HepG2 (cell line): ENCODE measurements at regions not wholly inside any gene's neighbourhood (a gene's known extent, or its start where the extent isn't known, plus 50 kb on each side); places are given as distances from the start of the nearest gene placed in this dataset.

Experiments
- AGO2 ChIP-seq: fragments of 200-400 bp; formaldehyde crosslinking; optimal IDR thresholded peaks from 2 replicates; pipeline ENCODE3; 2017; ENCODE audit warnings: mild to moderate bottlenecking, low read depth, low read length, moderate library complexity
- ARID2 ChIP-seq: sonication (generic); formaldehyde crosslinking; IDR thresholded peaks from 2 replicates; pipeline ENCODE4 v1.8.1; 2022; ENCODE audit warnings: mild to moderate bottlenecking, missing genetic modification reagents, borderline replicate concordance
- ATF4 ChIP-seq, 2 experiments: fragments of 450-650 bp in 1 of 2; sonication (generic) in 1 of 2; formaldehyde crosslinking; IDR thresholded peaks; 2 replicates each; pipeline versions ENCODE4 v1.5.0 to v1.8.0; 2020 to 2022; ENCODE audit warnings: mild to moderate bottlenecking in 1 of 2, missing genetic modification reagents in 1 of 2
- CC2D1A ChIP-seq: sonication (generic); formaldehyde crosslinking; IDR thresholded peaks from 2 replicates; pipeline ENCODE4 v1.8.1; 2023; ENCODE audit warnings: mild to moderate bottlenecking, missing genetic modification reagents
- GFI1 ChIP-seq: sonication (generic); formaldehyde crosslinking; IDR thresholded peaks from 2 replicates; pipeline ENCODE4 v1.5.0; 2020; ENCODE audit warnings: missing genetic modification reagents, mild to moderate bottlenecking, borderline replicate concordance
- HNF4G ChIP-seq, 2 experiments: sonication (generic) in 1 of 2; formaldehyde crosslinking in 1 of 2; IDR thresholded peaks; 2 replicates each; pipeline versions ENCODE4 v1.4.0 to v1.6.1; 2011 to 2020; ENCODE audit warnings: borderline replicate concordance in 2 of 2, low read depth in 2 of 2, mild to moderate bottlenecking in 2 of 2, low read length in 1 of 2, missing genetic modification reagents in 1 of 2, moderate library complexity in 1 of 2
- PAX8 ChIP-seq: sonication (generic); formaldehyde crosslinking; IDR thresholded peaks from 2 replicates; pipeline ENCODE4 v1.8.0; 2022; ENCODE audit warnings: mild to moderate bottlenecking, missing genetic modification reagents, borderline replicate concordance
- PCBP2 ChIP-seq: fragments of 200-400 bp; formaldehyde crosslinking; optimal IDR thresholded peaks from 2 replicates; pipeline ENCODE3; 2018; ENCODE audit warnings: low read length, low read depth; ENCODE audit not compliant: poor library complexity, severe bottlenecking
- RELA ChIP-seq: sonication (generic); formaldehyde crosslinking; IDR thresholded peaks from 2 replicates; pipeline ENCODE4 v1.4.0; 2020; ENCODE audit warnings: missing genetic modification reagents
- RFX1 ChIP-seq: fragments of 450-650 bp; IDR thresholded peaks from 2 replicates; pipeline ENCODE4 v1.6.1; 2017
- SNAPC5 ChIP-seq: sonication (generic); formaldehyde crosslinking; IDR thresholded peaks from 2 replicates; pipeline ENCODE4 v1.8.1; 2023; ENCODE audit warnings: mild to moderate bottlenecking, missing genetic modification reagents, borderline replicate concordance
- SP1 ChIP-seq, 2 experiments: fragments of 450-650 bp in 1 of 2; sonication (generic) in 1 of 2; formaldehyde crosslinking in 1 of 2; IDR thresholded peaks; 2 replicates each; pipeline versions ENCODE4 v1.4.0 to v1.6.1; 2016 to 2020; ENCODE audit warnings: missing genetic modification reagents in 1 of 2
- TFDP2 ChIP-seq: sonication (generic); formaldehyde crosslinking; IDR thresholded peaks from 2 replicates; pipeline ENCODE4 v1.4.0; 2020; ENCODE audit warnings: missing genetic modification reagents
- ZBTB7A ChIP-seq: sonication (generic); formaldehyde crosslinking; IDR thresholded peaks from 2 replicates; pipeline ENCODE4 v1.8.0; 2022; ENCODE audit warnings: mild to moderate bottlenecking, missing genetic modification reagents
- ZFP62 ChIP-seq: sonication (generic); formaldehyde crosslinking; IDR thresholded peaks from 2 replicates; pipeline ENCODE4 v1.4.0; 2020; ENCODE audit warnings: missing genetic modification reagents
- ZNF567 ChIP-seq: sonication (generic); formaldehyde crosslinking; IDR thresholded peaks from 2 replicates; pipeline ENCODE4 v1.8.1; 2023; ENCODE audit warnings: mild to moderate bottlenecking, missing genetic modification reagents, borderline replicate concordance
- TF ChIP-seq, protein P1 (sequence below): sonication (generic); formaldehyde crosslinking; IDR thresholded peaks from 2 replicates; pipeline ENCODE4 v1.4.0; 2020; ENCODE audit warnings: mild to moderate bottlenecking, missing genetic modification reagents
- TF ChIP-seq, protein P2 (sequence below): sonication (generic); formaldehyde crosslinking; IDR thresholded peaks from 2 replicates; pipeline ENCODE4 v1.4.0; 2020; ENCODE audit warnings: mild to moderate bottlenecking, missing genetic modification reagents

DNA sequence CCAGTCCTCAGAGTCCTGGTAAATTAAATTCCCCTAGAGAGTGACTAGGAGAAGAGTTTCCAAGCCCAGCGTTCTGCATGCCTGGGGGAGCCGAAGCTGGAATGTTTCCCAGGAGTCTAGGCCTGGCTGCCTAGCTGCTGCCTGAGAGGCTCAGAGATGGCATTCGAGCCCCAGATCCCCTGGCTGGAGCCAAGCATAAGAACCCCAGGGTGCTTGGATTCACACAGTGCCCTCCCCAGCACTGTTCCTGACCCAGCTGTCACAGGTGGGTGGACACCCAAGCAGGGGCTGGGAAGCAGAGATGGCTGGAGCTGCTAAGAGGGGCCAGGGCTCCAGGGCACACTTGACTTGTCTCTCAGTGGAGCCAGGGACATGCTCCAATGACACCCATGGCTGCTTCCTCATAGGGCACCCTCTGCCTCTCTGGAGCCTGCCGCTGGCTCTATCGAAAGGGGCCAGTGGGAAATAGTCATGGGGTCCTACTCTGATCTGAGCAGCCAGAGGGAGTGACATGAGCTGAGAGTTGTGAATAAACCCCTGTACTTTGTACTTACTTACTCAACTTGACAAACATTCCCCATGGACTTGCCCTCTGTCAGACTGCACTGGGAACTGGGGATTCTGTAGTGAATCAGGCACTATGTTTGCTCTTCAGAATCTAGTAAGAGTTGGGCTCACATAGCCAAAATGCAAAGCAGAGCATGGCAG lies 62.6 kb upstream of the XPA start (continued):
- TF ChIP-seq, protein P1, sequence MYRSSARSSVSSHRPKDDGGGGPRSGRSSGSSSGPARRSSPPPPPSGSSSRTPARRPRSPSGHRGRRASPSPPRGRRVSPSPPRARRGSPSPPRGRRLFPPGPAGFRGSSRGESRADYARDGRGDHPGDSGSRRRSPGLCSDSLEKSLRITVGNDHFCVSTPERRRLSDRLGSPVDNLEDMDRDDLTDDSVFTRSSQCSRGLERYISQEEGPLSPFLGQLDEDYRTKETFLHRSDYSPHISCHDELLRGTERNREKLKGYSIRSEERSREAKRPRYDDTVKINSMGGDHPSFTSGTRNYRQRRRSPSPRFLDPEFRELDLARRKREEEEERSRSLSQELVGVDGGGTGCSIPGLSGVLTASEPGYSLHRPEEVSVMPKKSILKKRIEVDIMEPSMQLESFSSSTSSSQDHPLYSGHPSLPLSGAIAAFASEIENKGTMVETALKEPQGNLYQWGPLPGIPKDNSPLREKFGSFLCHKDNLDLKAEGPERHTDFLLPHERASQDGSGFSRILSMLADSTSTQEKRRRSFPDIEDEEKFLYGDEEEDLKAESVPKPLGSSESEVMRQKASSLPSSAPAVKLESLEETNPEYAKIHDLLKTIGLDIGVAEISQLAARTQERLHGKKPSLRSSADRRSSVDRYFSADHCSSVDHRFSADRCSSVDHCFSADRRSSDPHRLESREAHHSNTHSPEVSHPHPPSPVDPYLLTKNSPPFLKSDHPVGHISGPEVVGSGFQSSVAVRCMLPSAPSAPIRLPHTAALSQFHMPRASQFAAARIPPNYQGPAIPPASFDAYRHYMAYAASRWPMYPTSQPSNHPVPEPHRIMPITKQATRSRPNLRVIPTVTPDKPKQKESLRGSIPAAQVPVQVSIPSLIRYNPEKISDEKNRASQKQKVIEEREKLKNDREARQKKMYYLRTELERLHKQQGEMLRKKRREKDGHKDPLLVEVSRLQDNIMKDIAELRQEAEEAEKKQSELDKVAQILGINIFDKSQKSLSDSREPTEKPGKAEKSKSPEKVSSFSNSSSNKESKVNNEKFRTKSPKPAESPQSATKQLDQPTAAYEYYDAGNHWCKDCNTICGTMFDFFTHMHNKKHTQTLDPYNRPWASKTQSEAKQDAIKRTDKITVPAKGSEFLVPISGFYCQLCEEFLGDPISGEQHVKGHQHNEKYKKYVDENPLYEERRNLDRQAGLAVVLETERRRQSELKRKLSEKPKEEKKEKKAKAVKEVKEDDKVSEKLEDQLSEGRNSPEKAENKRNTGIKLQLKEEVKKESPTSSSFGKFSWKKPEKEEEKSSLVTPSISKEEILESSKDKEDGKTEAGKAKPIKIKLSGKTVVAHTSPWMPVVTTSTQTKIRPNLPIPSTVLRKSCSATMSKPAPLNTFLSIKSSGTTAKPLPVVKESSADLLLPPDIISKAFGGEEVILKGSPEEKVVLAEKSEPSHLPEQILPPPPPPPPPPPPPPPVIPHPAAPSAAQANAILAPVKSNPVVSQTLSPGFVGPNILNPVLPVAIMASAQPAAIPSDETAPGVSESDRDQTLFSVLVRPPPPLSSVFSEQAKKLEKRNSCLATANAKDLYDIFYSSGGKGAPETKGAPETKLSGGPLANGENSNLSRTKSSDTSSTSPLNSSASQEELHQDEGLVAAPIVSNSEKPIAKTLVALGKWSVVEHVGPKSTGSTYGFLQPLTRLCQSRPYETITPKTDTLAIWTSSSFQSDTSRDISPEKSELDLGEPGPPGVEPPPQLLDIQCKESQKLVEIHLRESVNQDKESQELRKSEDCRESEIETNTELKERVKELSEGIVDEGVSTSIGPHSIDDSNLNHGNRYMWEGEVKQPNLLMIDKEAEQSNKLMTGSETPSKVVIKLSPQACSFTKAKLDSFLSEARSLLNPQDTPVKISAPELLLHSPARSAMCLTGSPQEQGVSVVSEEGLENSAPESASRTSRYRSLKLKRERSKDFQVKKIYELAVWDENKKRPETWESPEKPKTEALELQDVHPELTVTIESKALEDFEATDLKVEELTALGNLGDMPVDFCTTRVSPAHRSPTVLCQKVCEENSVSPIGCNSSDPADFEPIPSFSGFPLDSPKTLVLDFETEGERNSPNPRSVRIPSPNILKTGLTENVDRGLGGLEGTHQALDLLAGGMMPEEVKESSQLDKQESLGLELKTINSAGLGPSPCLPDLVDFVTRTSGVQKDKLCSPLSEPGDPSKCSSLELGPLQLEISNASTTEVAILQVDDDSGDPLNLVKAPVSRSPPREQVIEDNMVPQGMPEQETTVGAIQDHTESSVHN (CRISPR knock-in tag), result no peak
- TF ChIP-seq RELA (no peak), TFDP2 (CRISPR knock-in tag) (peak; percentile 44; the same call in 1 of the 2 replicates), HNF4G (IDR thresholded peaks at IDR 0.05; ENCODE audit: borderline replicate concordance, low read depth, low read length) (peak; percentile 92), HNF4G (CRISPR knock-in tag; IDR thresholded peaks at IDR 0.05; ENCODE audit: borderline replicate concordance, low read depth) (peak; percentile 57; the same call in 1 of the 2 replicates), PCBP2 (no peak), PAX8 (CRISPR knock-in tag) (no peak), ARID2 (no peak; the same call in 1 of the 2 replicates), ATF4 (CRISPR knock-in tag; IDR thresholded peaks at IDR 0.05) (no peak), ZNF567 (CRISPR knock-in tag) (no peak), GFI1 (CRISPR knock-in tag) (0 out of 2 replicates have a peak, but pooled peaks have one; percentile 55), AGO2 (no peak), ZBTB7A (peak; percentile 65; the same call in 1 of the 2 replicates), RFX1 (no peak), SNAPC5 (CRISPR knock-in tag) (no peak), CC2D1A (no peak), SP1 (IDR thresholded peaks at IDR 0.05) (no peak), SP1 (CRISPR knock-in tag; IDR thresholded peaks at IDR 0.05) (no peak), ZFP62 (no peak)
- TF ChIP-seq, protein P2, sequence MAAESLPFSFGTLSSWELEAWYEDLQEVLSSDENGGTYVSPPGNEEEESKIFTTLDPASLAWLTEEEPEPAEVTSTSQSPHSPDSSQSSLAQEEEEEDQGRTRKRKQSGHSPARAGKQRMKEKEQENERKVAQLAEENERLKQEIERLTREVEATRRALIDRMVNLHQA (CRISPR knock-in tag), result no peak
